Activated gamma-delta T cell (primary cell): ENCODE measurements at regions not wholly inside any gene's neighbourhood (a gene's known extent, or its start where the extent isn't known, plus 50 kb on each side); places are given as distances from the start of the nearest gene placed in this dataset.

Experiments
- DNase-seq: peaks from one replicate; lab custom pipeline; 2025; lab: John Stamatoyannopoulos, UW

- no peak for DNase-seq
These were observed 55.1 kb downstream of the PJA1 start for GRCh38 chrX:69110116-69110530.

- no peak for DNase-seq
These were observed 55.5 kb downstream of the PJA1 start for GRCh38 chrX:69109706-69110105.

GRCh38 chrX:69109036-69109663 is 56.1 kb downstream of the PJA1 start:
- DNase-seq: no peak

- no peak for DNase-seq
These were observed 57.4 kb downstream of the PJA1 start for GRCh38 chrX:69107747-69108401.

- DNase-seq: no peak
These were observed 58.0 kb downstream of the PJA1 start for GRCh38 chrX:69107231-69107739.

GRCh38 chrX:69104756-69105434 is 60.4 kb downstream of the PJA1 start:
- DNase-seq: no peak

GRCh38 chrX:69103539-69103938 is 61.7 kb downstream of the PJA1 start:
- DNase-seq: no peak

GRCh38 chrX:69102612-69103194 is 62.5 kb downstream of the PJA1 start:
- no peak for DNase-seq

- DNase-seq: no peak
These were observed 63.5 kb downstream of the PJA1 start for GRCh38 chrX:69101683-69102251.

GRCh38 chrX:69100478-69100877 is 64.8 kb downstream of the PJA1 start:
- no peak for DNase-seq

GRCh38 chrX:69097451-69098236 is 67.6 kb downstream of the PJA1 start:
- no peak for DNase-seq

GRCh38 chrX:69096963-69097362 is 68.3 kb downstream of the PJA1 start:
- DNase-seq: no peak

- DNase-seq: no peak
These were observed 70.1 kb downstream of the PJA1 start for GRCh38 chrX:69094977-69095669.

GRCh38 chrX:69093960-69094871 is 71.0 kb downstream of the PJA1 start:
- no peak for DNase-seq

GRCh38 chrX:69090022-69090421 is 75.2 kb downstream of the PJA1 start:
- DNase-seq: no peak

GRCh38 chrX:69089203-69089602 is 76.0 kb downstream of the PJA1 start:
- no peak for DNase-seq

GRCh38 chrX:69088171-69088938 is 76.9 kb downstream of the PJA1 start:
- DNase-seq: no peak

- no peak for DNase-seq
These were observed 79.4 kb downstream of the PJA1 start for GRCh38 chrX:69085826-69086225.

GRCh38 chrX:69085151-69085550 is 80.1 kb downstream of the PJA1 start:
- DNase-seq: no peak
